Upper lobe of left lung (tissue), 6 donors: ENCODE measurements at regions not wholly inside any gene's neighbourhood (a gene's known extent, or its start where the extent isn't known, plus 50 kb on each side); places are given as distances from the start of the nearest gene placed in this dataset.

ENCODE experiments used
- ATAC-seq, 2 donors: fragments of 200-7000 bp; cut with Tn5 transposase; one replicate each; pipeline ENCODE4 v1.9.1; 2022; ENCODE audit warnings: mild to moderate bottlenecking in 2 of 2, moderate library complexity in 2 of 2; ENCODE audit not compliant: low FRiP score in 2 of 2
- DNase-seq, 2 donors: peaks; one replicate each; pipeline ENCODE4 v3.0.0-alpha.2; 2019 to 2020
- H3K27ac ChIP-seq, 4 donors: fragments of 200-600 bp; sonication (generic); one replicate each; pipeline ENCODE4 v1.5.1; 2016 to 2019
- H3K27me3 ChIP-seq, 4 donors: fragments of 200-600 bp; sonication (generic); one replicate each; pipeline ENCODE4 v1.5.1; 2017 to 2019
- H3K36me3 ChIP-seq, 4 donors: fragments of 200-600 bp; sonication (generic); one replicate each; pipeline ENCODE4 v1.5.1; 2016 to 2019
- H3K4me1 ChIP-seq, 4 donors: fragments of 200-600 bp; sonication (generic); one replicate each; pipeline ENCODE4 v1.5.1; 2018 to 2019
- H3K4me3 ChIP-seq, 4 donors: fragments of 200-600 bp; sonication (generic); one replicate each; pipeline ENCODE4 v1.5.1; 2017 to 2019; ENCODE audit warnings: mild to moderate bottlenecking in 2 of 4, moderate library complexity in 1 of 4
- H3K9me3 ChIP-seq, 4 donors: fragments of 200-600 bp; sonication (generic); one replicate each; pipeline ENCODE4 v1.5.1; 2018 to 2019
- EP300 ChIP-seq, 4 donors: sonication (generic); formaldehyde crosslinking; IDR thresholded peaks; one replicate each; pipeline ENCODE4 v1.5.1; 2017; ENCODE audit warnings: antibody characterized with exemption in 4 of 4, control low read depth in 2 of 4
- POLR2A ChIP-seq, 4 donors: fragments of 450-650 bp; IDR thresholded peaks; one replicate each; pipeline ENCODE4 v1.5.1; 2016 to 2017; ENCODE audit warnings: antibody characterized with exemption in 4 of 4, mild to moderate bottlenecking in 2 of 4
- POLR2AphosphoS5 ChIP-seq, 2 donors: sonication (generic); formaldehyde crosslinking; IDR thresholded peaks; one replicate each; pipeline ENCODE4 v1.5.1; 2017; ENCODE audit warnings: antibody characterized with exemption in 2 of 2
- WGBS, 2 donors: methylation state at CpG; one replicate each; pipeline ENCODE4 v1.1.5; 2017 to 2018; 5-methylcytosine and 5-hydroxymethylcytosine counted together
- TF ChIP-seq, protein P1 (sequence below), 6 experiments: fragments of 450-650 bp in 4 of 6; fragments of 200-600 bp in 2 of 6; sonication (generic) in 2 of 6; IDR thresholded peaks; one replicate each; pipeline ENCODE4 v1.5.1; 2016 to 2019; ENCODE audit warnings: antibody characterized with exemption in 6 of 6
- donor health status: DM: no; HTN: no; CAD: no; lungs with moderate emphysema.
- donor health status: DM: no; HTN: yes; CAD: no; lungs with severe emphysema.

DNA sequence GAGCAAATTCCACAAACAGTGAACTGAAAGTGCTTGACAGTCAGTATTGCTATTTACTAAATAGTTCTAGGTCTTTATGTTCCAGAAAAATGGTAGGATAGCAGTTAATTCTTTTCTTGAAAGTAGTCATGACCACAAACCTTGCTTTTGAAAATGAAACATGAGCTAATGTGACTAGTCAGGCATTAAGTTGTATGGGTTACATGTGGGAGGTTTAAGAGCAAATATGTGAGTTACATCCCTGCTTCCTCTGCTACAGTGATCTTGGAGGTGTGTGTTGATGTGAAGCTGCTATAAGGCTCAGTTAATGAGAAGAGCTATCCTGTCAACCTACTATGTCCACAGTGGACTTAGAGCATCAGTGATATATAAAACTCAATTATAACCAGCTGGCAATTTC lies 741.6 kb downstream of the FSCB start:
- H3K27me3 ChIP-seq, result no peaks in the 10 kb centered on the region
- no peaks in the 10 kb centered on the region for H3K9me3 ChIP-seq
- no peaks in the 10 kb centered on the region for H3K36me3 ChIP-seq
- H3K4me1 ChIP-seq, result no peaks in the 10 kb centered on the region
- no peak for ATAC-seq
- TF ChIP-seq EP300 (IDR thresholded peaks at IDR 0.05) (no peak), POLR2AphosphoS5 (IDR thresholded peaks at IDR 0.05) (no peak), POLR2A (IDR thresholded peaks at IDR 0.05) (no peak)
- TF ChIP-seq, protein P1, sequence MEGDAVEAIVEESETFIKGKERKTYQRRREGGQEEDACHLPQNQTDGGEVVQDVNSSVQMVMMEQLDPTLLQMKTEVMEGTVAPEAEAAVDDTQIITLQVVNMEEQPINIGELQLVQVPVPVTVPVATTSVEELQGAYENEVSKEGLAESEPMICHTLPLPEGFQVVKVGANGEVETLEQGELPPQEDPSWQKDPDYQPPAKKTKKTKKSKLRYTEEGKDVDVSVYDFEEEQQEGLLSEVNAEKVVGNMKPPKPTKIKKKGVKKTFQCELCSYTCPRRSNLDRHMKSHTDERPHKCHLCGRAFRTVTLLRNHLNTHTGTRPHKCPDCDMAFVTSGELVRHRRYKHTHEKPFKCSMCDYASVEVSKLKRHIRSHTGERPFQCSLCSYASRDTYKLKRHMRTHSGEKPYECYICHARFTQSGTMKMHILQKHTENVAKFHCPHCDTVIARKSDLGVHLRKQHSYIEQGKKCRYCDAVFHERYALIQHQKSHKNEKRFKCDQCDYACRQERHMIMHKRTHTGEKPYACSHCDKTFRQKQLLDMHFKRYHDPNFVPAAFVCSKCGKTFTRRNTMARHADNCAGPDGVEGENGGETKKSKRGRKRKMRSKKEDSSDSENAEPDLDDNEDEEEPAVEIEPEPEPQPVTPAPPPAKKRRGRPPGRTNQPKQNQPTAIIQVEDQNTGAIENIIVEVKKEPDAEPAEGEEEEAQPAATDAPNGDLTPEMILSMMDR (IDR thresholded peaks at IDR 0.05), result no peak
- DNase-seq, result no peak
- H3K27ac ChIP-seq, result no peak overlapping the region
- no peak overlapping the region for H3K4me3 ChIP-seq

DNA sequence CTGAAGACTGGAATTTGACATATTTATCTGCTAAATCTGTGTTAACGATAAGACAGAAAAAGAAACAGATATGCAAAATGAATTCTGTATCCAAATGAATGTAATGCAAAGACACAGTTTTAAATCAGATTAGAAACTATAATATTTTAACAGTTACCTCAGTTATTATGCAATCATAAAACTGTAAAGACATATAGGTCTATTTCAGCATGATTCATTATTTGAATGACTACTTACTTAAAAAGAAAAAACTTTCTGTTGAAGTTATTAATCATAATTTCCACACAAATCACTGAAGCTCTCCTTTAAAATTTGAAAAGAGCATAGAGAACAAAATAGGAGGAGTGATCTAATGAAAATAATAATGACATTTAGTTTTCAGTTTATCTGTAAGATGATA lies 742.6 kb downstream of the FSCB start:
- Histone ChIP-seq H3K9me3 (no peaks in the 10 kb centered on the region), H3K4me1 (no peaks in the 10 kb centered on the region), H3K27ac (no peak overlapping the region), H3K36me3 (no peaks in the 10 kb centered on the region), H3K27me3 (no peaks in the 10 kb centered on the region), H3K4me3 (no peak overlapping the region)
- TF ChIP-seq POLR2A (IDR thresholded peaks at IDR 0.05) (no peak), EP300 (IDR thresholded peaks at IDR 0.05) (no peak), POLR2AphosphoS5 (IDR thresholded peaks at IDR 0.05) (no peak)
- TF ChIP-seq, protein P1 (IDR thresholded peaks at IDR 0.05), result no peak
- ATAC-seq (no peak), DNase-seq (no peak)
- WGBS, 2 donors, result 87 to 93% methylated on average over 1 of the region's 1 CpG

DNA sequence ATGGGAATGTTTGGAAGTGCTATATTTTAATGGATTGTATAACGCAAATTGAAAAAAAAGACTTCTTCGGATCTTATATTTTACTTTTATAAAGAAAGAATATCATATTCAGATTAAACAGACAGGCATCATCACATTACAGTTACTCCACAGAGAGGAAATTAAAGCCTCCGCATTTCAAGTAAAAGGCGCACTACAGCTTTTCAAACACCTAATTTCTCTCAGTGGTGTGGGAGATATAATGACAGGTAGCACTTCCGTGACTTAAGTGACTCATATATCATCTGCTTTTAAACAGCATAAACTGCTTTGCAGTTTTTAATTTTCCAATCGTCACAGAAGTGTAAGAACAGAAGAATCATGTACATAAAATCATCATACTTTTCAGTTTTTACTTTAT lies 751.4 kb downstream of the FSCB start:
- DNase-seq, result no peak
- no peaks in the 10 kb centered on the region for H3K27me3 ChIP-seq
- TF ChIP-seq, protein P1 (IDR thresholded peaks at IDR 0.05), result no peak
- TF ChIP-seq EP300 (IDR thresholded peaks at IDR 0.05), result no peak
- no peak for TF ChIP-seq POLR2AphosphoS5 (IDR thresholded peaks at IDR 0.05)
- TF ChIP-seq POLR2A (IDR thresholded peaks at IDR 0.05), result no peak
- ATAC-seq, result no peak
- no peaks in the 10 kb centered on the region for H3K9me3 ChIP-seq
- no peak overlapping the region for H3K4me3 ChIP-seq
- no peaks in the 10 kb centered on the region for H3K36me3 ChIP-seq
- H3K4me1 ChIP-seq, result no peaks in the 10 kb centered on the region
- no peak overlapping the region for H3K27ac ChIP-seq
- WGBS, 2 donors, result 67 to 72% methylated on average over 6 of the region's 6 CpGs

DNA sequence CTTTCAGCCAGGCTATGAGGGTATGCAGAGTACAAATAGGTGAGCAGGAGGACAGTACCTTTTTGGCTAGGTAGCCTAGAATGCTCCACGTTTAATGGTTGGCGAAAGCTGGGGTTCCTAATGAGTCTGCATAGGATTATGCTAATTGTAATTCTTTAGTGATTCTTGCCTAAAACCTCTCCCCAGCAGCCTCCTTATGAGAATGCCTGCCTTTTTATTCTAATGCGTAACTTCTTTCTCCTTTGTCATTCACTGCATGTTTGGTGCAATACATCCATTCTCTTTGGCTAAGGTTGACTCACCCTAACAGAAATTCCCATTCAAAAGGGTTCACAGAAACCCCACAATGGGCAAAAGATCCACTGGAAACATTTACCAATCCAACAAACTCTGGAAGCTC lies 752.2 kb downstream of the FSCB start:
- ATAC-seq, result no peak
- no peaks in the 10 kb centered on the region for H3K4me1 ChIP-seq
- H3K9me3 ChIP-seq, result no peaks in the 10 kb centered on the region
- no peak for TF ChIP-seq POLR2AphosphoS5 (IDR thresholded peaks at IDR 0.05)
- no peak for TF ChIP-seq EP300 (IDR thresholded peaks at IDR 0.05)
- TF ChIP-seq, protein P1 (IDR thresholded peaks at IDR 0.05), result no peak
- TF ChIP-seq POLR2A (IDR thresholded peaks at IDR 0.05), result no peak
- no peak for DNase-seq
- no peaks in the 10 kb centered on the region for H3K27me3 ChIP-seq
- no peak overlapping the region for H3K4me3 ChIP-seq
- H3K27ac ChIP-seq, result no peak overlapping the region
- 85 to 90% methylated on average over 3 of the region's 3 CpGs for WGBS, 2 donors
- H3K36me3 ChIP-seq, result no peaks in the 10 kb centered on the region

DNA sequence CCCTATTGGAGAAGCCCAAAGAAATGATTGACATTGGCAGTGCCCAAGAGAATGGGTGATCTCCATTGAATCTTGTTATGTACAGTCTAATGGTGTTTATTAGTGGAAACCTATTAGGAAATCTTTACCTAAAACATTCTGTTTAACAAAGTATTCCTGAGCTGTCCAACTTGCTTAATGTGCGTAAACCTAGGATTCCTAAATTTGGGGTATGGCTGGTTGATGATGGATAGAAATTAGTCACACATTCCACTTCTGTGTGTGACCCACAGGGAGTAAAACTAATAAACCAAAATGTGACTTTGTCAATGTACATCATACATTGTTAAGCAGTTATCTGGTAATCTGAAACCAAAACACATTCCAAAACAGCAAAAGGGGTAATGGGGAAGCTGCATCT lies 761.3 kb downstream of the FSCB start:
- WGBS, 2 donors, result 95 to 100% methylated on average over 1 of the region's 1 CpG
- Histone ChIP-seq H3K27me3 (no peaks in the 10 kb centered on the region), H3K4me3 (no peak overlapping the region), H3K27ac (no peak overlapping the region), H3K36me3 (no peaks in the 10 kb centered on the region), H3K4me1 (no peaks in the 10 kb centered on the region), H3K9me3 (no peaks in the 10 kb centered on the region)
- ATAC-seq, result no peak
- no peak for DNase-seq
- TF ChIP-seq EP300 (IDR thresholded peaks at IDR 0.05), result no peak
- TF ChIP-seq POLR2A (IDR thresholded peaks at IDR 0.05), result no peak
- no peak for TF ChIP-seq POLR2AphosphoS5 (IDR thresholded peaks at IDR 0.05)
- TF ChIP-seq, protein P1 (IDR thresholded peaks at IDR 0.05), result no peak
